CD4-positive, alpha-beta T cell treated with Interferon gamma for 1 hour (primary cell): ENCODE measurements at regions not wholly inside any gene's neighbourhood (a gene's known extent, or its start where the extent isn't known, plus 50 kb on each side); places are given as distances from the start of the nearest gene placed in this dataset.

ENCODE experiments used
- DNase-seq: peaks from one replicate; pipeline ENCODE4 v3.0.0-alpha.2; 2020

DNA sequence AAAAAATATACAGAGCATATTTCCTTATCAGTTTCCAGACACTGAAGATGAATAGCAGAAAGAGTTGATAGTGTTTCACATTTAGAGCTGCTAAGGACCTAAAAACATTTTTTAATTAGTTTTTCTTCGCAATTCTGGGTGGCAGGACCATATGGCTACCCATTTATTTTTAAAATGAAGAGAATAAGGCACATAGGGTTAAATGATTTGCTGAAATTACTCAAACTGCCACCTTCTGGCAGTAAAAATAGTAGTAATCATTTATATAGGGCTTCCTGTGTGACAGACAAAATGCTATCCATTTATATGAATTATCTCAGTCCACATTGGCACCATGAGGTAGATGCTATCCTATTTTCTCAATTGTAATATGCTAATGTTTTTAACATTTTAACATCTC lies 108.6 kb upstream of the CCDC196 start:
- DNase-seq: no peak

DNA sequence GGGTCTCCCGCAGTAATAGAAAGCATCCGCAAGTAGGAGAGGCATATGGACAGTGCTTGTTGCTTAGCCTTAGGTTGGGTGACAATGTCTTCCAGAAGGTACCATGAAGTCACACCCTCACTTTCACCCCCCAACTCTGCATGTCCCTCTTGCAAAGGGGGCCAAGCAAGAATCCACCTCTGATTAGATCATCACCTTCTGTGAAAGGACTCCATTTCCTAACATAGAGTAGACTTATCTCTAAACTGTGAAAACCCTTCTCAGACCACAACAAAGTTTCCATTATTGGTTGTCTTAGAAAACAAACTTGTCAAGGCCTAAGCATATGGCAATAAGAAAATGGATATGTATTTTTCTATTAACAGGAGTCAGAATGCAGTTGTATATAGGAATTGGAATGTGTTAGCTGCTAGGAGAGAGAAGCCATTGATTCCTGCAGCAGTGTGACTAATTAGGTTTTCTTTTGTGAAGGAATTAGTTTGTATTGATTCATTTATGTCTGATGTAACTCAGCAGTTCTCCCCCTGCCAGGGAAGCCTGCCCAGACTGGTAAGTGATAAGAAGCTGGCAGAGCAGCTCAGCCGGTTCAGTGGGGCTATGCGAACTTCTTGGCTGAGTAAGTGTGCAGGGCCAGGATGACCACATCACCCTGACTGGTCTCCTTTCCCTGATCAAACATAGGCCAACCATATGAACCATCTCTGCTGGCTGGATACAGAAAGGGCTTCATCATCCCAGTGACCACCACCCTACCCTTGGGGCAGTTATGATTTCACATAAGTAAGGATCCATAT lies 107.3 kb upstream of the CCDC196 start:
- DNase-seq: no peak

DNA sequence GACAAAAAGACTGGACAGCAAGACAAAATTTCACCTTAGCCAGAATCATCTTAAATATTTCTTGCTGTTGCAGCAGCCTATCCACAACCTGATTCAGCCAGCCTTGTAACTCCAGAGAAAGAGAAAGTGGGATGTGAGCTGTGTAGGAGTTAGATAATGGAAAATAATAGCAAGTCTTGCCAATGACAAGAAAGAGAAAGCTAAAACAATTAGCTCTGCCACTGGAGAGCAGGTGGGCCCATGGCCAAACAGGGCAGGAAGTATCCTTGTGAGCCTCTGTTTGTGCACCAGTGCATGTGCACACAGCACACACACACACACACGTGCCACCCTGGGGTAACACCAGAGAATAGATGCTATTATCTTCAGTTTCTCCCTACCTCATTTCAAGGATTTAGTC lies 106.0 kb upstream of the CCDC196 start:
- no peak for DNase-seq

DNA sequence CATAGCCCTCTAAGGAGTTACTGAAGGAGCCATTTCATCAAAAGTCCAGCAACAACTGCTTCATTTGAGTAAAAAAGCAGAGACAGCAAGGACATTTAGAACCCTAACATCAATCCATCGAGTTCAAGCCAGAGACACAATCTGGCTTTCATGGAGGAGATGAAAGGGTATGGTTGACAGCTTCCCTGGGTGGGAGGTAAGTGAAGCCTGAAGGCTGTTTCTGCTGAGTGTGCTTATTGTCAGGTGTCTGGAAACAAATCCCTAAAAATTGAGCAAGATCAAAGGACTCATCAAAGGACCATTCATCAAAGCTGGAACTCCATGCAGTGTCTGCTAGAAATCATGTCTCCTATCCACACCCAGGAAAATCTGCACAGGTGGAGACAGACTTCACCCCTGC lies 104.4 kb upstream of the CCDC196 start:
- DNase-seq: no peak

DNA sequence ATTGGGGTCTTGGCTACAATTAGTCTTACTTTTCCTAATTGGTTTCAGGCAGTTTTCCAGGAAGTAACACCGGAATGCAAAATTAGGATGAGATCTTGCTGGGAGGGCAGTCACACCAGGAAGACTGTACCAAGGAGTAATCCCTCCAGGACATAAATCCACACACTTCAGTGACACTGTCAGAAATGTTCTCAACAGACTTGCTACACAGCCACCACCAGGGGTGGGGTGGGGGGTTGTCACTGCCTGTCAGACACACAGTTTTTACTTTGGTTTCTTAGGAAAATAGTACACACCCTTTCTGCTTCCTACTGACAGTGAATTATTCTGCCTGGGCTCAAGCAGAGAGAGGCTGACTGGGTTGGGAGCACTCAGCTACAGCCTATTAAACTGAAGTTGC lies 102.9 kb upstream of the CCDC196 start:
- no peak for DNase-seq

DNA sequence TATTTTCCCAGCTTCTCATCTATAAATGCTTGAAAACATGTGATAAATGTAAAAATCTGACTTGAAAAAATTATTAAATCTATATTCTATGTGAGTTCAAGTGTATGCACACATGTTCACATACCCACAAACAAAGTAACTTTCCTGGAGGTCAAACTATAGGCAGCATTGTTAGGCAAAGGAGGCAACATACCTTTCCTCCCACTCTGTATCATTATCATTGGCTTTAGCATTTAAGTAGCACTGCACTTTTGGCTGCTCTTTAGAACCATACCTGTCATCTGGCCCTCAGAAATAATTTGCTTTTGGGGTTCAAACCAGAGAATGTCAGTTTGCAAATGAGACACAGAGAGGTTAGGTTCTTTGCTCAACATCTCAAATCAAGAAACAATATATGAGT lies 102.4 kb upstream of the CCDC196 start:
- no peak for DNase-seq

DNA sequence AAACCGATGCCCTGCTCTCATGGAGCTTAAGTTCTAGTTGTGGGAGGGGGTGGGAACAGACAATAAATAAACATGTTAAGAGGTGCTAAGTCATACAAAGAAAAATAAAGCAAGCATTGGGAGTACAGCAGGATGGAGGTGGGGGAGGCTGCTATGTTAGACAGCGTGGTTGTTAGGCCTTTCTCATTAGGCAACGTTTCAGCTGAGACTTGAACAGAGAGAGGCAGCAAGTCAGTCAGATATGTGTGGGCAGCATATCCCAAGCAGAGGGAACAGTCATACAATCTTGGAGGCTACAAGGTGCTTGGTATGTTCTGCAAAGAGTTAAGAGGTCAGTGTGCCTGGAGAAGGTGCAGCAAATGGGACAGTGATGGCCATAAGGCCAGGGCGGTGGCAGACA lies 97.7 kb upstream of the CCDC196 start:
- no peak for DNase-seq

DNA sequence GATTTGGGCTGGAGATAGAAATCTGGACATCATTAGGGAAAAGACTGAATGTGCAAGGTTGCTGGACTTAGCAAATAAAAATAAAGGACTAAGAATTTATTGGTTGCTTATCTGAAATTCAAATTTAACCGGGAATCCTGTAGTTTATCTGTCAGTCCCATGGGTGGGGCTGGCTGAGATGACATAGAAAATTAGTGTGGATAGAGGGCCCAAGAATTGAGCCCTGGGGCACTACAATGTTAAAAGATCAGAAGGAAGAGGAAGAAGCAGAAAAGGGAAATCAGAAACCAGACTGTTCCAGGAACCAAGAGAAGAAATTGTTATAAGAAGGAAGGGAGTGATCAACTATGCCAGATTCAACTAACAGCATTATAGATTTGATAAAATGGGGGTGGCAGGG lies 96.7 kb upstream of the CCDC196 start:
- DNase-seq: no peak

DNA sequence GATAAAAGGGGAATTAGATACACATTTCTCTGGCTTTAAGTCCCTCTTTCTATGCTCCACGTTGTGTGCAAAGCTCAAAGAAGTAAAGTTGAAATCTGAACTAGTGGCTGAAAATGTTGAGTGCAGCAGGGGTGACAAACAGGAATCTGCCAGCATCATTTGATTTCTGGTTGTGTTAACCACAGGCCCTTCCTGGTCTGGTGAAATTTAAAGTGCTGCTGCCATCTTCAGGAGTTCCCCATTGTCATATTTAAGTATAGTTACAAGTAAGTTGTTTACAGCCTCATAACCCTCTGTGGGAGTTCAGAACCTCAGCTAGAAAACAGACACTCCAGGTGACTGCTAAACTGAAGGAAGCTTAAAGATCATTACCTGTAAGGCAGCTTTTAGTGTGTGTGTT lies 90.9 kb upstream of the CCDC196 start:
- no peak for DNase-seq

DNA sequence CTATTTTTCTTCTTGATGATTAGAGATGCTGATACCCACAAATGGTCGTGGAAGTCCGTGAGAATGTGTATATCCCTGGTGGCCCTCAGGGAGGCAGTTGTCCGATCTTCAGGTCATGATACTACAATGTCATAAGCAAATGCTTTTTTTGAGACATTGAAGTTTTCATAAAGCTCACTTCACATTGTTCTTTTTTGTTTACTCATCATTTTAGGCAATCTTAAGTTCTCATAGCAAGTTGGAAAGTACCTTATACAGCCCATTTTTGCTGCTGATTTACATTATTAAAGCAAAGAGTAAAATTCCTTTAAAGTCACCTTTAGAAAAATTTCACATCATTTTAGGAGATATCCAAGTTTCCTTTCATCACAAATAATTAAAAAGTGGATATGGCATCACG lies 90.0 kb upstream of the CCDC196 start:
- no peak for DNase-seq

DNA sequence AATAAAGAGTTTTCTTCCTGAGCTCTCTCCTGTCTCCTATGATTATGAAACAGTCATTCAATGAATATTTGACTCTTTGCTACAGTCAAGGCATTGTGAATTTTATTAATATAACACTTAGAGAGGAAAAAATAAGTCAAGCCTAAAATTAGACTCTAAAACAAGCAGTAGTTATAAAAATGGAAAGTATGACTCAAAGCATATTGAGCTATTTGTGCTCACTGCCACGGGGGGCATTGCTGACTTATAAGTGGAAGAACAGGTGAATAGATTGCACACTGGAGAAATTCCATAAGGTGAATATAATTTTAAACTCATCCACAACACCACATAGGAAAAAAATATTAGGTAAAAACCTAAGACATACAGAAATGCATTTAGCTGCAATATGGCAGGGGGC lies 87.7 kb upstream of the CCDC196 start:
- DNase-seq: no peak

DNA sequence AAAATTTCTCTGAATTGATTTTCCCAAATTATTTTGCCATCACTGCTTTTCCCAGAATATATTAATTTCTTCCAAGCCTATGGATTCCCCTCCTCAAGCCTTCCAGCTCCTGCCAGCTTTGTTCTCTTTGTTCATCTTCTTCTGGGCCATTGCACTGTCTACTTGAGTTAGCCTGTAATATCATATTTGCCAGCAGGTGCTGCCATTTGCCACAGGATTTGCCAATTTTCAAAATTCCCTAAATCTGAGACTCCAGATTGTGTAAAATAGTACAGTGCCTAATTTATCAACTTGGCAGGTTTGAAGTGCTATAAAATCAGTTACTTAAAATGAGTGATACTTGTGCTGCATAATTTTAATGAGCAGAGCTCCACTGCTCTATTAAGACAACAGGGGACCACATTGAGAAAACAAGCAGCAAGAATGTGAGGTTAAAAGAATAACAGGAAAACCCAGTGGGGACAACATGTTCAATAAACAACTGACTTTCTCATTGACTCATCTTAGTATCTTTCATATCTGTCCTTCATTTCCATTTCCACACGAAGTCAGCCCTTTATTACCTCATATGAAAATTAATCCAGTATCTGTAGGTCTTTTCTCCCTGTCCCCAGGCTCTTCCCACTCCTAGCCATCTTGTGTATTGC lies 84.6 kb upstream of the CCDC196 start:
- no peak for DNase-seq

DNA sequence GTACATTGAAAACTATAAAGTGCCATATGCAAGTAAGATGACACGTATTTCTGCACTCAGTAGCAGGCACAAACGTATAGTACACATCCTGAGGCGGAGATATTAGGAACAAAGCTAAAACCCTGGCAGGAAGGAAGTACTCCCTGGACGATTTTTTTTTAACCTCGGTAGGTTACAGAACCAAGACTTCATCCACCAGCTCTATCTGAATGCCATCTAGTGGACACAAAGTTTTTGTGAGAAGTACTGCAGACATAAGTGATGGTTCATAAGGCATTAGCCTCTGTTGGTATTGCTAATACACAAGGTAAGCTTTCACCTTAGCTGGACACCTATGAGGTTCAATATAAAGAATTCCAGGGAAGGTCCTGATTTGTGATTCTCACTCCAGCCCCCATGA lies 83.0 kb upstream of the CCDC196 start:
- DNase-seq: no peak

DNA sequence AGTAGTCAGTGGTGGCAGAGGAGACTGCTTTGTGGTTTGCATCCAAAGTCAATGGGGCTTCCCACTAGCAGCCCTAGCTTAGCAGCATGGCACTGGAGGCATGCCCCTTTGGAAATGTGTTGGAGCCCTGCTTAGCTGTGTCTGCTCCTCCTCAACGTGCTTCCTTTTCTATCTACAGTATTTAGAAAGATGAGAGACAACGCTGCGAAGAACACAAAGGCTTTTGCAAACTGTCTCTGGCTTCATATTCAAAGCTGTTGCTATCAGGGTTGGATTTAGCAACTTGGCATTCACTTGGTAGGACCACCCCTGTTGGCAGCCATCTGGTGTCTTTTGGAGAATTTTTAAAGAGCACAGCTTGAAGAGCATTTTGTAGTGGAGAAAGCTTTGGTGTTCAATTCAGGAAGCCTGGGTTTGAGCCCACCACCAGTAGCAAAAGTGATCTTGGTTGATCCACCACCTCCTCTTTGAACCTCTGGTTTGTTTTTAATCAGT lies 82.1 kb upstream of the CCDC196 start:
- DNase-seq: no peak

DNA sequence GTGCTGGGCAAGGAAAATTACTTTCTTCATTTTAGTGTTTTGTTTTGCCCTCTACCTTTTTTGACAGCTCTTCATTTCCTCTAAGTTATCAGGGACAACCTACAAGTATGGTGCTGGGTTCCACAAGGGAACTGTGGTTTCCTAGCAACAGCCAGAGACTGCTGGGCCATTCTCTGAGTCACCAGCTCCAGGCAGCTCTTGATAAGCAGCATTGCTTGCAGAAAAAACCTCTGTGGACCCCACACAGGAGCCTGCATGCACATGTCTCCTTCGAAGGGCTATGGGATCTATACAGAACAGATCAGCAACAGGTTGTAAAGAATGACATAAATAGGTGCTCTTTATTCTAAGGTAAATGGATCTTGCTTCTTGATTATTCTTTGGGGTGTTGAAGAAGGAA lies 81.0 kb upstream of the CCDC196 start:
- DNase-seq: no peak

DNA sequence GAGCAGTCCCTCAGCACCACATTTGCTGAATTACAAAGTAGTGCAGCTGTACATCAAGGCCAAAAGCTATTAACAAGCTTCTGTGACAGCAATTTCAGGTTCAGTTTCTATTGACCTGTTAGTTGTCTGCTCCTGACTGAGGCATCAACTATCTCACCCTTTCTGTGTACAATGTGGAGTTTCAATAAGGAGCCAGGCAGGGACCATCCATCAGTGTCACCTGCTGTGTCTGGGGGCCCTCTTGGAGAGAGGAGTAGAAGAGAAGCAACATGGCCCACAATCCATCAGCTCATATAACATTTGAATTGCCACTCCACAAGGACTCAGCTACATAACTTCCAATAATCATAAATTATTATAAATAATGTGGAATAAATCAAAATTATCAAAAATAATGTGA lies 72.3 kb upstream of the CCDC196 start:
- DNase-seq: no peak

DNA sequence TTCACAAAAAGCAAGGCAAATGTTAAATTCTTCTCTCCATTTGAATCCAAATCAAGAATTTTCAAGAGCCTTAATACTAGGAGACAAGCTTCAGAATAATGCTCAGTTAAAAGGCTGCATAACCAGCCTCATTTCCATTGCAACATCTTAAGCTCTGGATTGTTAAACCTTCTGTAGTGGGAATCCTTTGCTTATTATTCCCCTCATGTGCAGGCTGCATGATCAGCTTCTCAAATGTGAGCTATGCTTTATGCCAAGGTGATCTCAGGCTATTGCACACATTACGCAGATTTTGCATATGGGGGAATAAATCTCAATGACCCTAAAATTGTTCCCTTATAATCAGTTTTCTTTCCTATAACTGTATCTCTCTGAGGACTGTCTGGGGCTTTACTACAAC lies 71.7 kb upstream of the CCDC196 start:
- no peak for DNase-seq

DNA sequence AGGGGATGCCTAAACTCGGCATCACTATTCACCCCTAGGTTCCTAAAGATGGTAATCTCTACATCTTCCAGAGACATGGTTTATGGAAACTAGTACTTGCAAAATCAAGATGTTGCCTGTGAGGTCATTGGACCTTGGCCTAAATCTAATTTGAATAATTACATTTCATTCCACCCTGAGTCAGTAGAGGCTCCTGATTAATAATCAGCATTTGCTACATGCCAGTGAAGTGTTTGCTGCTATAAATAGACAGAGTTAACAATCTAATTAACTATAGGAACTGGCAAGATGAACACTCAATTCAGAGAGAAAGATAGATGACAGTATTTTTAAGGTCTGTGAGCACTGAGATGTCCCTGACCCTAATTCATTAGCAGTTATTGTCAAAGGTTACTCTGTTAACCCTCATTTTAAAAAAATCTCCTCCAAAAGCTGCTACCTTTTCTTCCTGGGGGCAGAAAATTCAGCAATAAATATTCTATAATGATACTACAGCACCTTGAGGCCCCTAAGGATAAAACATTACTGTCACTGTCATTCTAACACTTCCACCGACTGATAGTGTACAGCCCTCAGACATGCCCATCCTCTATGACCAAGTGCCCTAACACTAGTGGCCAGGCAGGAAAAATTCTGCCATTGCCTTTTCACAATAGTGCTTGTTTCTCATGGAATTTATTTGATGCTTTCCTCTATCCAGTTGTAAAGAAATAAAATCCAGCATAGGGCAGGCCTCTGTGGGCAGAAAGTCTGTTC lies 65.7 kb upstream of the CCDC196 start:
- DNase-seq: no peak

DNA sequence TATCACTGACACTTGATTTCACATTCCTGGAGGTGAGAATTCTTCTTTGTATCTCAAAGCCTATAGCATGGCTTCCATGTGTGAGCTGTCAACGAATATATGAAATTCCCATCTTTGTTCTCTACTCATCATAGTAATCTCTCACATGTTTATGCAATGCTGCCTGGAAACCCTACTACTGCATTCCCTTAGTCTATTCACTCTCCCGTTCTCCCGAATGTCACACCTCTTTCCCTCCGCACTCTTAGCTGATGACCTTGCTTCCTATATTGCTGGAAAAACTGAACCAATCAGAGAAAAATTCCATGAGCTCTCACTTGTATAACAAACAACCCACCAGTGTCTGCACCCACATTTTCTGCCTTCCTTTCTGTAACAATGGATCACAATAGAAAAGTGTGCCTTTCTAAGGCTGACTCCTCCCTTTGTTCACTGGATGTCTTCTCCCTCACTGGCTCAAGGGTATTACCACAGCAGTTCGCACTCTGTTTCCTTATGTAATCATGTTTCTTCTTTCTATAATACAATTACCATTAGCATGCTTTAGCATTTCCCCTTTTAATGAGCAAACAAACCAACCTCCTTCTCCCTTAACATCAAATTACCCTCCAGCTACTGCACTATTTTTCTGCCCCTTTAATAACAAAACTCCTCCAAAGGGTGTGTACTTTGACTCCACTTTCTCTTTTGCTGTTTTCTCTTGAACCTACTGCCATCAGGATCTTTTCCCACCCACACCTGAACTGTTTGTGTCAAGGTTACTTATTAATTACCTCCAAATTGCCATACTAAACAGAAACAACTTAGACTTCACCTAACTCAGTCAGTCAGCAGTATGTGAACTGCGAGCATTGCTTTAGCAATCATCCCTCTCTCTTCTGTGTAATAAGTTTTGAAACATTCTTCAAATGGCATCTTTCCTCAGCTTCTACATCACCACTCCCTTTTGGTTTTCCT lies 63.9 kb upstream of the CCDC196 start:
- DNase-seq: no peak

DNA sequence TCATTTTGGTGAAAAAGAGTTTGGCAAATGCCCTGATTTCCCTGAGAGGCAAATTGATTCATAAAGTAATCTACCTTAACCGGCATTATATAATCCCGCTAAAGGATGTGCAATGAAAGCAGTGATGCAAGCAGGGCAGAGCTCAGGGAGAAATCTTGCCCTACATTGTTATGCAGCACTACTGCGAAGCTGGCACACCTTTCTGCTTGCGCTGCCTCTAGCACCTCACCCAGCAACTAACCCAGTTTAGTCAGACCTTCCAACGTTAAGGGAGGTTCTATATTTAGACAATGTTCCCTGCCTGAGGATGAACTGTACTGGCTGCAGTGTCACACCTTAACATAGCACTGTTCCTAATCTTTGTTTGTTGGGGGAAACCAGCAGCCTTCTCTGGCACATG lies 60.8 kb upstream of the CCDC196 start:
- DNase-seq: no peak

DNA sequence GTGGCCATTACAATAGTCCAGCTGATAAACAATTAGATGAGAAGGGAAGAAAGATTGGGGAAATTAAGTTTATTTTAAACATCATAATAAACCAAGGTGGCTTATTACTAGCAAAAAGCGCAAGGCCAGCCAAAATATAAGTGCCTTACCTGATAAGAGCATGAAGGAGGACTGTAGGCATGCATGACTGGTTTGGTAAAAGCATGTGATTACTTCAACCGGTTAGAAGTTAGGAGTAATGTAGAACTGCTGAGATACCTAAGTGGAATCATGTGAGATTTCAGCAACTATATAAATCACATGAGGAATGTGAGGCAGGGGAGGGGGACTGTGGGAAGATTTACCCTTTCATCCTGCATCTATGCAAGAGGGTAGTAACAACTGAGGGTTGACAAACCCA lies 59.7 kb upstream of the CCDC196 start:
- no peak for DNase-seq

DNA sequence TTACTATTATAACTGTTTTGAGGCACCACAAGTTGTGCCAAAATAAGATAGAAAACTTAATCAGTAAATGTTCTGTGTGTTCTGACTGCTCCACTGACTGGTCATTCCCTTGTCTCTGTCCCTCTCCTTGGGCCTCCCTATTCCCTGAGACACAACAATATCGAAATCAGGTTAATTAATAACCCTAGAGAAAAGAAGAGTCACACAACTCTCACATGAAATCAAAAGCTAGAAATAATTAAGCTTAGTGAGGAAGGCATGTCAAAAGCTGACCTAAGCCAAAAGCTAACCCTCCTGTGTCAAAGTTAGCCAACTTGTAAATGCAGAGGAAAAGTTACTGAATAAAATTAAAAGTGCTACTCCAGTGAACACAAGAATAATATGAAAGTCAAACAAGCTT lies 53.8 kb upstream of the CCDC196 start:
- no peak for DNase-seq

DNA sequence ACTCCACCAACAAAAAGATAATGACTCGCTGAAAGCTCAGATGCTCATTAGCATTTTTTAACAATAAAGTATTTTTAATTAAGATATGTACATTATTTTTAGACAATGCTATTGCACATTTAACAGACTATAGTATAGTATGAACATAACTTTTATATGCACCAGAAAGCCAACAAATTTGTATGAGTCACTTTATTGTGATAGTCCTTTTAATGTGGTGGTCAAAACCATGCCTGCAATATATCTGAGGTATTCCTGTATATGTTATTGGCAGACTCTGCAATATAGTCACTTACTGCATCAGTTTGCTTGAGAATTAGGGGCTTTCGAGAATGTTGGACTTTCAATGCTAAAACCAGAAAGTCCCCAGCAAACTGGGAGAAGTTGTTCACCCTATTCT lies 51.7 kb upstream of the CCDC196 start:
- no peak for DNase-seq
